Activated B cell treated with CpG ODN at 0.5 μM for 24 hours (primary cell): ENCODE measurements at regions not wholly inside any gene's neighbourhood (a gene's known extent, or its start where the extent isn't known, plus 50 kb on each side); places are given as distances from the start of the nearest gene placed in this dataset.

ENCODE experiments used
- ATAC-seq: fragments of 200-7000 bp; cut with Tn5 transposase; one replicate; pipeline ENCODE4 v1.10.0; 2021; ENCODE audit warnings: low read depth, mild to moderate bottlenecking, moderate library complexity
- CTCF ChIA-PET: fragments of 350-600 bp; sonication (Branson Sonifier 250); formaldehyde crosslinking; loops from one replicate; lab custom pipeline; 2021; ENCODE audit warnings: antibody characterized with exemption; lab: Charles Lee
- POLR2A ChIA-PET: fragments of 350-600 bp; sonication (Branson Sonifier 250); formaldehyde crosslinking; loops from one replicate; lab custom pipeline; 2021; ENCODE audit warnings: antibody characterized with exemption; lab: Charles Lee
- DNase-seq: peaks from one replicate; pipeline ENCODE4 v3.0.0; 2022
- H3K27ac Mint-ChIP-seq: one replicate; pipeline ENCODE4 v1.8.0; 2020; ENCODE audit warnings: mixed read lengths
- H3K27me3 Mint-ChIP-seq: one replicate; pipeline ENCODE4 v1.8.0; 2021; ENCODE audit warnings: mixed read lengths
- H3K36me3 Mint-ChIP-seq: one replicate; pipeline ENCODE4 v1.8.0; 2021; ENCODE audit warnings: low read depth, mixed read lengths
- H3K4me1 Mint-ChIP-seq: one replicate; pipeline ENCODE4 v1.8.0; 2021; ENCODE audit warnings: mixed read lengths
- H3K4me3 Mint-ChIP-seq: one replicate; pipeline ENCODE4 v1.8.0; 2020; ENCODE audit warnings: mild to moderate bottlenecking, mixed read lengths
- H3K9me3 Mint-ChIP-seq: one replicate; pipeline ENCODE4 v1.8.0; 2020; ENCODE audit warnings: mixed read lengths
- intact Hi-C: fragments of 100-400 bp; cut with micrococcal nuclease; formaldehyde crosslinking; loops from one replicate; pipeline ENCODE4 v1.15.1; 2024
- TF ChIP-seq, protein P1 (sequence below): fragments of 200-600 bp; IDR thresholded peaks from one replicate; pipeline ENCODE4 v1.8.0; 2022; ENCODE audit warnings: antibody characterized with exemption, mild to moderate bottlenecking

DNA sequence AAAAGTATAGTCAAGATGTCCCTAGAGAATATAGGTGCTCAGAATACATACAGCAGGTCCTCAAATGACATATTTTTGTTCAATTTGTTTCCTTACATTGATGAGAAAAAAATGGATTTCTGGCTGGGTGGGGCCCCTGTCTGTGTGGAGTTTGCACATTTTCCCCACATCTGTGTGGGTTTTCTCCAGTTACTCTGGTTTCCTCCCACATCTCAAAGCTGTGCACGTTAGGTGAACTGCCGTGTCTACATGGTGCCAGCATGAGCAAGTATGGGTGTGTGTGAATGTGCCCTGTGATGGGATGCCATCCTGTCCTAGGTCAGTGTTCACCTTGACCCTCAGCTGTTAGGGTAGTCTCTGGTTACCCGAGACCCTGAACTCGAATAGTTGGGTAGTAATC lies 289.1 kb downstream of the GRIN2B start:
- no peak for DNase-seq
- H3K4me3 Mint-ChIP-seq, result no peak overlapping the region
- peaks cover 2% of the 10 kb centered on the region for H3K9me3 Mint-ChIP-seq
- no peaks in the 10 kb centered on the region for H3K4me1 Mint-ChIP-seq
- TF ChIP-seq, protein P1, sequence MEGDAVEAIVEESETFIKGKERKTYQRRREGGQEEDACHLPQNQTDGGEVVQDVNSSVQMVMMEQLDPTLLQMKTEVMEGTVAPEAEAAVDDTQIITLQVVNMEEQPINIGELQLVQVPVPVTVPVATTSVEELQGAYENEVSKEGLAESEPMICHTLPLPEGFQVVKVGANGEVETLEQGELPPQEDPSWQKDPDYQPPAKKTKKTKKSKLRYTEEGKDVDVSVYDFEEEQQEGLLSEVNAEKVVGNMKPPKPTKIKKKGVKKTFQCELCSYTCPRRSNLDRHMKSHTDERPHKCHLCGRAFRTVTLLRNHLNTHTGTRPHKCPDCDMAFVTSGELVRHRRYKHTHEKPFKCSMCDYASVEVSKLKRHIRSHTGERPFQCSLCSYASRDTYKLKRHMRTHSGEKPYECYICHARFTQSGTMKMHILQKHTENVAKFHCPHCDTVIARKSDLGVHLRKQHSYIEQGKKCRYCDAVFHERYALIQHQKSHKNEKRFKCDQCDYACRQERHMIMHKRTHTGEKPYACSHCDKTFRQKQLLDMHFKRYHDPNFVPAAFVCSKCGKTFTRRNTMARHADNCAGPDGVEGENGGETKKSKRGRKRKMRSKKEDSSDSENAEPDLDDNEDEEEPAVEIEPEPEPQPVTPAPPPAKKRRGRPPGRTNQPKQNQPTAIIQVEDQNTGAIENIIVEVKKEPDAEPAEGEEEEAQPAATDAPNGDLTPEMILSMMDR, result no peak
- CTCF ChIA-PET, result no interaction called here
- intact Hi-C loops, result no loop called here
- POLR2A ChIA-PET, result no interaction called here
- H3K27ac Mint-ChIP-seq, result no peak overlapping the region
- H3K27me3 Mint-ChIP-seq, result peaks cover 15% of the 10 kb centered on the region
- H3K36me3 Mint-ChIP-seq, result no peaks in the 10 kb centered on the region
- ATAC-seq, result no peak

DNA sequence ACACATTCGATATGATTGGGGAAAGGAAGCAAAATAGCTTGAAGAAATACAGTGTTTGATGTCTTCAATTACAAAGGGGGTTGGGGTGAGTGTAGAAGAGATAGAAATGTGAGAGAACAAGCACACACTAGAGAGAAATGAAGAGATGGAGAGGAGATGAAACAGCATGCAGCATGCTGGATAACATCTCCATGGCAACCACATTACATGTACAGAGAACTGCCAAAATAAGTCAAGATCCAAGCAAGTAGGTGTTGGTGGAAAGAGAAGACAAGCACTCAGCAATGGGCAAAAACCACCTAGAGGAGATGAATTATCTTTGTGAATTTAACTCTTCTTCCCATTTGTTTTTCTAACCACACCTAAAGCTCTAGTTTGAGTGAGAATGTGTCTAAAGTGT lies 289.8 kb downstream of the GRIN2B start:
- H3K4me1 Mint-ChIP-seq, result no peaks in the 10 kb centered on the region
- intact Hi-C loops, result no loop called here
- ChIA-PET CTCF (no interaction called here), POLR2A (no interaction called here)
- DNase-seq (no peak), ATAC-seq (no peak)
- H3K36me3 Mint-ChIP-seq, result no peaks in the 10 kb centered on the region
- TF ChIP-seq, protein P1, result no peak
- H3K4me3 Mint-ChIP-seq, result no peak overlapping the region
- no peak overlapping the region for H3K27ac Mint-ChIP-seq
- H3K27me3 Mint-ChIP-seq, result peaks cover 15% of the 10 kb centered on the region
- H3K9me3 Mint-ChIP-seq, result peaks cover 2% of the 10 kb centered on the region

DNA sequence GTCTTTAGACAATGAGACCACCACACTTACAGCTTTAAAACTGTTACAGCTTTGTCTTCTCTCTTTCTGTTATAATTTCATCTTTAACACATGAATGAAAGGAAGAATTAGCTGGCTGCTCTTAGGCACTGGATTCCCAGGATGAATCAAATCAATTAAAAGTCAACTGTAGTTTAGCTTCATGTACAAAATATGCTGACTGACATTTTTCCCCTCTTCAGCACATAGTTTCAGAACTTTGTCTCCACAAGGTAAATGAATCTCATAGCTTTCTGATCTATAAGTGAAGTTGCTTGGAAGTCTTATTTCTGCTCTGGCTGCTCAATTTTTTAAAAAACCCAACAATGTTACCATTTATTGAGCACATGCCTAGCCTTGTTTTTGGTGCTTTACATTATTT lies 293.8 kb downstream of the GRIN2B start:
- H3K36me3 Mint-ChIP-seq, result no peaks in the 10 kb centered on the region
- H3K27me3 Mint-ChIP-seq, result peaks cover 15% of the 10 kb centered on the region
- ChIA-PET CTCF (no interaction called here), POLR2A (no interaction called here)
- DNase-seq, result no peak
- no peaks in the 10 kb centered on the region for H3K4me1 Mint-ChIP-seq
- H3K9me3 Mint-ChIP-seq, result no peaks in the 10 kb centered on the region
- no peak for ATAC-seq
- no peak overlapping the region for H3K4me3 Mint-ChIP-seq
- TF ChIP-seq, protein P1, result no peak
- intact Hi-C loops, result no loop called here
- no peak overlapping the region for H3K27ac Mint-ChIP-seq

DNA sequence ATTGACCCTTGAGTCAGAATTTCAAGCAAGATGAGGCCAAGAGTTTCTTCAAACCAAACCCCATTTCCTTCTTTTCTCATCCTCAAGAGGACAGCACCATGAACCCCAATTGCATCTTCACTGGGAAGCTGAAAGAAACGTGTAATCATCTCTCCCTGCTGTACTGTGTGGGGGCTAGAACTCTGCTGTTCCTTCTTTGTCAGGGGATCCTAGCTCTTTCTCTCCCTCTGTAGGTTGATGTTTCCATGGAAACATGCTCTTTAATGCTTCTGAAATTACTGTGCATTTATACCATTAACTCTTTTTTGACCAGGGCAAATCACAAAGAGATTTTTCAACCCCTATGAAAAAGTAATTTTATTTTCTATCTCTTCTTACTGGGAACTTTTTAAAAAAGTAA lies 295.1 kb downstream of the GRIN2B start:
- no peak for ATAC-seq
- Mint-ChIP-seq H3K4me1 (no peaks in the 10 kb centered on the region), H3K36me3 (no peaks in the 10 kb centered on the region), H3K9me3 (no peaks in the 10 kb centered on the region), H3K4me3 (no peak overlapping the region), H3K27me3 (peaks cover 12% of the 10 kb centered on the region), H3K27ac (no peak overlapping the region)
- TF ChIP-seq, protein P1, result no peak
- ChIA-PET CTCF (no interaction called here), POLR2A (no interaction called here)
- intact Hi-C loops, result no loop called here
- no peak for DNase-seq

DNA sequence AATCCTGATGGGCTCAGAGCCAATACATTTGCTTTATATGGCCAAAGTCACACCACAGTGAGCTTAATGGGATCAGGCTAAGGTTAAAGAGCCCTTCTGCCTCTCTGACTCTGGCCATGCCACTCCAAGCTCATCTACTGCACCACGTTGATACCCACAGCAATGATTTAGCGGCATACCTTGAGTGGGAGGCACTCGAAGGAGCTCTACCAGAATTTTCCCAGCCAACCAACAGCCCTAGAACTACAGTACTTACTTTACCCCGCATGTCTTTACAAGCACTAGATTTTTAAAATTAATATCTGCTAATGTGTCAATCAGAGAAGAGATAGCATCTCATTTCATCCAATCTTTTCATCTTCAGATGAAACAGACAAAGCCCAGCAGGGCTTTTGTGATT lies 300.5 kb downstream of the GRIN2B start:
- no peaks in the 10 kb centered on the region for H3K9me3 Mint-ChIP-seq
- peaks cover 10% of the 10 kb centered on the region for H3K27me3 Mint-ChIP-seq
- no peaks in the 10 kb centered on the region for H3K36me3 Mint-ChIP-seq
- H3K4me3 Mint-ChIP-seq, result no peak overlapping the region
- ATAC-seq (no peak), DNase-seq (no peak)
- POLR2A ChIA-PET, result no interaction called here
- TF ChIP-seq, protein P1, result no peak
- CTCF ChIA-PET, result no interaction called here
- intact Hi-C loops, result no loop called here
- H3K27ac Mint-ChIP-seq, result no peak overlapping the region
- no peaks in the 10 kb centered on the region for H3K4me1 Mint-ChIP-seq
